DND-41 (cell line): ENCODE measurements at regions not wholly inside any gene's neighbourhood (a gene's known extent, or its start where the extent isn't known, plus 50 kb on each side); places are given as distances from the start of the nearest gene placed in this dataset.

ENCODE experiments used
- CTCF ChIP-seq: IDR thresholded peaks from 2 replicates; pipeline ENCODE4 v1.5.1; 2012; ENCODE audit warnings: borderline replicate concordance, low read length, moderate library complexity, mild to moderate bottlenecking; ENCODE audit not compliant: poor library complexity, severe bottlenecking; ENCODE audit errors: extremely low read depth
- EZH2 ChIP-seq: IDR thresholded peaks from 3 replicates; pipeline ENCODE4 v1.6.1; 2012; ENCODE audit warnings: borderline replicate concordance, low read depth, mild to moderate bottlenecking, moderate library complexity, low read length, inconsistent platforms; ENCODE audit not compliant: severe bottlenecking

GRCh38 chr10:9515922-9516321, 1461.4 kb downstream of the GATA3 start:
- TF ChIP-seq CTCF (no peak), EZH2 (no peak)
